B cell (primary cell): ENCODE measurements at regions not wholly inside any gene's neighbourhood (a gene's known extent, or its start where the extent isn't known, plus 50 kb on each side); places are given as distances from the start of the nearest gene placed in this dataset.

Experiments used
- ATAC-seq: fragments of 200-7000 bp; cut with Tn5 transposase; one replicate; pipeline ENCODE4 v1.10.0; 2021; ENCODE audit warnings: low read depth, mild to moderate bottlenecking, moderate number of reproducible peaks, moderate library complexity
- CTCF ChIA-PET: fragments of 350-600 bp; sonication (Branson Sonifier 250); formaldehyde crosslinking; loops from one replicate; lab custom pipeline; 2021; ENCODE audit warnings: antibody characterized with exemption, inconsistent platforms; lab: Charles Lee
- POLR2A ChIA-PET: fragments of 350-600 bp; sonication (Branson Sonifier 250); formaldehyde crosslinking; loops from one replicate; lab custom pipeline; 2021; ENCODE audit warnings: antibody characterized with exemption; lab: Charles Lee
- DNase-seq: peaks from one replicate; pipeline ENCODE4 v3.0.0; 2013
- H2AFZ ChIP-seq: 2 replicates; pipeline ENCODE4 v1.6.1; 2012; ENCODE audit warnings: mild to moderate bottlenecking, low read depth, low read length; ENCODE audit not compliant: insufficient read depth, poor library complexity, severe bottlenecking
- H3K27ac ChIP-seq, 2 donors: 1 replicate in 1 of 2; 2 replicates in 1 of 2; pipeline ENCODE4 v1.5.1; 2012 to 2013; ENCODE audit warnings: low read length in 2 of 2, mild to moderate bottlenecking in 2 of 2, moderate library complexity in 1 of 2
- H3K27me3 ChIP-seq, 4 experiments: fragments of 200-600 bp in 1 of 4; sonication (generic) in 1 of 4; replicated peaks in 1 of 4; 1 replicate in 2 of 4; 2 replicates in 2 of 4; pipeline versions ENCODE4 v1.6.1 to v1.7.0; 2013 to 2016; ENCODE audit warnings: low read length in 3 of 4, mild to moderate bottlenecking in 2 of 4, mixed read lengths in 1 of 4, moderate library complexity in 1 of 4; ENCODE audit not compliant: insufficient read depth in 4 of 4, control insufficient read depth in 3 of 4; ENCODE audit errors: control extremely low read depth in 1 of 4
- H3K36me3 ChIP-seq, 2 experiments: replicated peaks in 1 of 2; 1 replicate in 1 of 2; 2 replicates in 1 of 2; pipeline versions ENCODE4 v1.6.1 to v1.7.1; 2013; ENCODE audit warnings: low read length in 1 of 2; ENCODE audit not compliant: insufficient read depth in 2 of 2, control insufficient read depth in 1 of 2; ENCODE audit errors: control extremely low read depth in 1 of 2, extremely low read depth in 1 of 2
- H3K4me1 ChIP-seq, 2 donors: fragments of 200-600 bp in 1 of 2; sonication (generic) in 1 of 2; 1 replicate in 1 of 2; 2 replicates in 1 of 2; pipeline versions ENCODE4 v1.5.1 to v1.6.1; 2013 to 2017; ENCODE audit warnings: low read length in 2 of 2; ENCODE audit not compliant: control insufficient read depth in 2 of 2, insufficient read depth in 2 of 2
- H3K4me2 ChIP-seq: replicated peaks from 2 replicates; pipeline ENCODE3; 2012; ENCODE audit warnings: mild to moderate bottlenecking, low read depth, low read length; ENCODE audit not compliant: poor library complexity, severe bottlenecking
- H3K4me3 ChIP-seq, 5 experiments: fragments of 200-600 bp in 1 of 5; sonication (generic) in 1 of 5; 1 replicate in 3 of 5; 2 replicates in 2 of 5; pipeline versions ENCODE4 v1.5.1 to v1.7.0; 2011 to 2016; ENCODE audit warnings: low read length in 4 of 5, mild to moderate bottlenecking in 4 of 5, low read depth in 2 of 5, control low read depth in 1 of 5, moderate library complexity in 1 of 5; ENCODE audit not compliant: insufficient read depth in 1 of 5; ENCODE audit errors: control extremely low read depth in 1 of 5, extremely low read depth in 1 of 5
- H3K79me2 ChIP-seq: fragments of 200-600 bp; sonication (generic); one replicate; pipeline ENCODE4 v1.6.0; 2016; ENCODE audit warnings: low read length; ENCODE audit not compliant: control insufficient read depth, insufficient read depth
- H3K9ac ChIP-seq: fragments of 200-600 bp; sonication (generic); 2 replicates; pipeline ENCODE4 v1.6.1; 2017; ENCODE audit warnings: mild to moderate bottlenecking, low read length, moderate library complexity
- H3K9me3 ChIP-seq, 3 donors: one replicate each; pipeline versions ENCODE4 v1.6.1 to v1.7.1; 2013; ENCODE audit warnings: low read length in 2 of 3; ENCODE audit not compliant: control insufficient read depth in 2 of 3, insufficient read depth in 1 of 3; ENCODE audit errors: control extremely low read depth in 1 of 3
- H4K20me1 ChIP-seq: 2 replicates; pipeline ENCODE4 v1.6.0; 2012; ENCODE audit warnings: mild to moderate bottlenecking, low read length; ENCODE audit not compliant: insufficient read depth, control insufficient read depth, poor library complexity, severe bottlenecking
- H3K27ac Mint-ChIP-seq: one replicate; pipeline ENCODE4 v1.8.0; 2021; ENCODE audit warnings: mixed read lengths
- H3K27me3 Mint-ChIP-seq: one replicate; pipeline ENCODE4 v1.8.0; 2021; ENCODE audit warnings: mixed read lengths
- H3K4me1 Mint-ChIP-seq: one replicate; pipeline ENCODE4 v1.8.0; 2021; ENCODE audit warnings: mixed read lengths
- H3K4me3 Mint-ChIP-seq: one replicate; pipeline ENCODE4 v1.8.0; 2021; ENCODE audit warnings: mixed read lengths
- H3K9me3 Mint-ChIP-seq: one replicate; pipeline ENCODE4 v1.8.0; 2022; ENCODE audit warnings: mixed read lengths; ENCODE audit not compliant: insufficient read depth
- EZH2 ChIP-seq: IDR thresholded peaks from 2 replicates; pipeline ENCODE4 v1.6.1; 2012; ENCODE audit warnings: borderline replicate concordance, low read depth, mild to moderate bottlenecking, moderate library complexity, low read length; ENCODE audit not compliant: insufficient read depth, poor library complexity, severe bottlenecking
- WGBS: methylation state at CpG from one replicate; pipeline ENCODE4 v1.1.5; 2013; ENCODE audit warnings: missing lambda C conversion rate; ENCODE audit not compliant: insufficient coverage; 5-methylcytosine and 5-hydroxymethylcytosine counted together
- intact Hi-C: fragments of 100-400 bp; cut with micrococcal nuclease; formaldehyde crosslinking; loops from one replicate; pipeline ENCODE4 v1.10.0; 2022
- TF ChIP-seq, protein P1 (sequence below): fragments of 200-600 bp; IDR thresholded peaks from one replicate; pipeline ENCODE4 v1.8.0; 2022; ENCODE audit warnings: antibody characterized with exemption, mild to moderate bottlenecking

DNA sequence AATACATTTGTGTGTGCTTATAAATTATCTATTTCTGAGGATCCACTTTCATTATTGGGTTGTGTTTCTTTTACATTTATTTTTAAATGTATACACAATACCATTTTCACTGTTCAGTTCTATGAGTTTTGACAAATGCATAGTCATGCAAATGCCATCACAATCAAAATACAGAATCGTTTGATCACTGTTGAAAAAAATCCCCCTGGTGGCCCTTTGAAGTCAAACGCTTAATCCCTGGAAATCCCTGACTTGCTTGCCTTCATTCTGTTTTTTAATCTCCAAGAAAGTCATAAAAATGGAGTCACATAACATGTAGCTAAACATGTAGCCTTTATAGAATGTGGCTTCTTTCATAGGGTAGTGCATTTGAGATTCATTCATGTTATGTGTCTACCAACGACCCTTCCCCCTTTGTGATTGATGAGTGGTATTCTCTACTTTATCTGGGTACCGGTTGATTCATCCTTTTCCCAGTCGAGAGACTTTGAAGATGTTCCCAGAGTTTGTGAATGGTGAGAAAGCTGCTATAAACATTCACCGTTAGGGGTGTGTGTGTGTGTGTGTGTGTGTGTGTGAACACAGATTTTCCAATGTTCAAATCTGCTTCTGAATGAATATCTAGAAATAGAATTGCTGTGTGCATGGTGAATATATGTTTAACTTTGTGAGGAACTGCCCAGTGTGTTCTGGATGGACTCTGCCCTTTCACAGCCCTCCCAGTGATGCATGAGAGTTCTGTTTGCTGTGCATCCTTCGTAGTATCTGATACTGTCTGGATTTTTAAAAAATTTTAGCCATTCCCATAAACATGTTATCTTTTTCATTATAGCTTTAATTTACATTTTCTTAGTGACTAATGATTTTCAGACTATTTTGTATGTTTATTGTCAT, 173.6 kb downstream of the GALR1 start:
- no peak overlapping the region for H2AFZ ChIP-seq
- Mint-ChIP-seq H3K27ac (no peak overlapping the region), H3K9me3 (no peaks in the 10 kb centered on the region), H3K4me1 (no peaks in the 10 kb centered on the region), H3K4me3 (no peak overlapping the region), H3K27me3 (peaks cover 6% of the 10 kb centered on the region)
- H4K20me1 ChIP-seq = no peaks in the 10 kb centered on the region
- no peak overlapping the region for H3K4me2 ChIP-seq
- H3K79me2 ChIP-seq = no peaks in the 10 kb centered on the region
- DNase-seq (no peak), ATAC-seq (no peak)
- H3K4me1 ChIP-seq = no peaks in the 10 kb centered on the region
- no peaks in the 10 kb centered on the region for H3K9me3 ChIP-seq
- CTCF ChIA-PET = no interaction called here
- TF ChIP-seq, protein P1, sequence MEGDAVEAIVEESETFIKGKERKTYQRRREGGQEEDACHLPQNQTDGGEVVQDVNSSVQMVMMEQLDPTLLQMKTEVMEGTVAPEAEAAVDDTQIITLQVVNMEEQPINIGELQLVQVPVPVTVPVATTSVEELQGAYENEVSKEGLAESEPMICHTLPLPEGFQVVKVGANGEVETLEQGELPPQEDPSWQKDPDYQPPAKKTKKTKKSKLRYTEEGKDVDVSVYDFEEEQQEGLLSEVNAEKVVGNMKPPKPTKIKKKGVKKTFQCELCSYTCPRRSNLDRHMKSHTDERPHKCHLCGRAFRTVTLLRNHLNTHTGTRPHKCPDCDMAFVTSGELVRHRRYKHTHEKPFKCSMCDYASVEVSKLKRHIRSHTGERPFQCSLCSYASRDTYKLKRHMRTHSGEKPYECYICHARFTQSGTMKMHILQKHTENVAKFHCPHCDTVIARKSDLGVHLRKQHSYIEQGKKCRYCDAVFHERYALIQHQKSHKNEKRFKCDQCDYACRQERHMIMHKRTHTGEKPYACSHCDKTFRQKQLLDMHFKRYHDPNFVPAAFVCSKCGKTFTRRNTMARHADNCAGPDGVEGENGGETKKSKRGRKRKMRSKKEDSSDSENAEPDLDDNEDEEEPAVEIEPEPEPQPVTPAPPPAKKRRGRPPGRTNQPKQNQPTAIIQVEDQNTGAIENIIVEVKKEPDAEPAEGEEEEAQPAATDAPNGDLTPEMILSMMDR = no peak
- no peak for TF ChIP-seq EZH2
- H3K9ac ChIP-seq = no peak overlapping the region
- 62% methylated on average over 3 of the region's 7 CpGs for WGBS
- H3K27ac ChIP-seq = no peak overlapping the region
- H3K36me3 ChIP-seq = no peaks in the 10 kb centered on the region
- POLR2A ChIA-PET = no interaction called here
- intact Hi-C loops = no loop called here
- H3K4me3 ChIP-seq = no peak overlapping the region
- no peaks in the 10 kb centered on the region for H3K27me3 ChIP-seq

DNA sequence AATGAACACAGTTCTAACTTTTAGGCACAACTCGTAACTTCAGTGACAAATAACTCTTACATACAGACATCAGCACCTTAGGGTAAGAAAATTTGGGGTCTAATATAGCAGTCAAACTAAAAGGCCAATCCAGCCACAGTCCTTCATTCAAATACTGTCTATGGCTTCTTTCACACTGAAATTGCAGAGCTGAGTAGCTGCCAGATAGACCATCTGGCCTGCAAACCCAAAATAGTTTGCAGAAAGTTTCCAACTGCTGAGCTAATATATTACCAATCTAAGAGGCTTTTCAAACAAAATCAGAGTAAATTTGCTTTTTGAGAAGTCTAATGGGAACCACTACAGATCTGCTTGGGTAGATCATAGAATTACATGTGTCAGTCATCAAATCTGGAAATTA, 183.4 kb downstream of the GALR1 start:
- no peak for TF ChIP-seq EZH2
- TF ChIP-seq, protein P1 = no peak
- H3K9me3 Mint-ChIP-seq = no peaks in the 10 kb centered on the region
- H3K4me3 Mint-ChIP-seq = no peak overlapping the region
- ChIA-PET POLR2A (no interaction called here), CTCF (no interaction called here)
- Histone ChIP-seq H3K27ac (no peak overlapping the region), H3K9me3 (peaks cover 0 to 1% (median 0%) of the 10 kb centered on the region in 3 donors), H4K20me1 (no peaks in the 10 kb centered on the region), H3K4me1 (no peaks in the 10 kb centered on the region), H3K36me3 (no peaks in the 10 kb centered on the region), H3K4me2 (no peak overlapping the region), H3K27me3 (peaks cover 0 to 2% (median 0%) of the 10 kb centered on the region in 4 experiments), H3K79me2 (no peaks in the 10 kb centered on the region), H3K9ac (no peak overlapping the region), H2AFZ (no peak overlapping the region), H3K4me3 (no peak overlapping the region)
- DNase-seq (no peak), ATAC-seq (no peak)
- H3K27me3 Mint-ChIP-seq = peaks cover 20% of the 10 kb centered on the region
- WGBS = no CpG with 5 or more reads among the region's 1 CpG
- intact Hi-C loops = no loop called here
- no peak overlapping the region for H3K27ac Mint-ChIP-seq
- no peaks in the 10 kb centered on the region for H3K4me1 Mint-ChIP-seq
